T-helper 2 cell treated with Interferon-gamma antibody and Interleukin-4, amounts not matched to agents 5 μg/mL and 100 μg/mL, for 36 hours (primary cell): ENCODE measurements at regions not wholly inside any gene's neighbourhood (a gene's known extent, or its start where the extent isn't known, plus 50 kb on each side); places are given as distances from the start of the nearest gene placed in this dataset.
"Not testable (repeated sequence)": the region's sequence is repeated elsewhere in the genome, so short reads cannot be mapped to it uniquely, and the experiment has no call there.

Experiments used
- DNase-seq: peaks from one replicate; pipeline ENCODE4 v3.0.0; 2021; ENCODE audit warnings: low spot score
- H3K27ac Mint-ChIP-seq: one replicate; pipeline ENCODE4 v1.8.0; 2021; ENCODE audit warnings: mild to moderate bottlenecking, mixed read lengths
- H3K27me3 Mint-ChIP-seq: one replicate; pipeline ENCODE4 v1.8.0; 2021; ENCODE audit warnings: low read depth, mixed read lengths
- H3K36me3 Mint-ChIP-seq: one replicate; pipeline ENCODE4 v1.8.0; 2021; ENCODE audit warnings: low read depth, mixed read lengths
- H3K4me1 Mint-ChIP-seq: one replicate; pipeline ENCODE4 v1.8.0; 2021; ENCODE audit warnings: low read depth, mixed read lengths
- H3K4me3 Mint-ChIP-seq: one replicate; pipeline ENCODE4 v1.8.0; 2022; ENCODE audit warnings: mild to moderate bottlenecking, moderate library complexity, mixed read lengths
- H3K9me3 Mint-ChIP-seq: one replicate; pipeline ENCODE4 v1.8.0; 2021; ENCODE audit warnings: mixed read lengths

DNA sequence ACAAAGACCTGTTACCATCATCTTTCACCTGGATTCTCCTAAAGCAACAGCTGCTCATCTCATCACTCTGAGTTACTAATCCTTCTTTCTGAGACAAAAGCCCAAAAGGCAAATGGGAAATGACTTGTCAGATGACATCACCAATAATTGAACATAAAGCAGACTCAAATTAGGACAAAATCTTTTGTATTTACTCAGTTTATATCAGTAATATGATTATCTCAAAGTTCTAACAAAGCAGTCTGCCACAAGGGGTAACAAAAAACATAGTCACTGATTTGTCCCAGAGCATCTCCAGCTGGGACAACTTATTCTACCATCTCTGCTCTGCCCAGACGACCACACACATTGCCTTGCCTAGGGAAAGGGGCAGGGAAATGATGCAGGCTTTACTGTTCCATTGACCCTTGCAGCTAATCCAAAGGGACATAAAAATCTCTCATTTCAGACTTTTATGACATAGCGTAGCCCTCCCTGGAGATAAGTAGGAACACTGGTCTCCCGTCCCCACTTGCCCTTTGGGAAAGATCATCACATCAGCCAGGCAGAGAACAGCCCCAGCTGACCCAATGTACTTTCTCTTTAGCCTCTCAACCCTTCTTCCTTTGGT is 249.5 kb upstream of the PTGER4 start:
- Mint-ChIP-seq H3K9me3 (peaks cover 16% of the 10 kb centered on the region), H3K4me3 (peak overlapping the region; percentile 79), H3K27me3 (no peaks in the 10 kb centered on the region), H3K4me1 (peaks cover 59% of the 10 kb centered on the region), H3K27ac (peak overlapping the region; percentile 90), H3K36me3 (peaks cover 14% of the 10 kb centered on the region)
- DNase-seq, result no peak

DNA sequence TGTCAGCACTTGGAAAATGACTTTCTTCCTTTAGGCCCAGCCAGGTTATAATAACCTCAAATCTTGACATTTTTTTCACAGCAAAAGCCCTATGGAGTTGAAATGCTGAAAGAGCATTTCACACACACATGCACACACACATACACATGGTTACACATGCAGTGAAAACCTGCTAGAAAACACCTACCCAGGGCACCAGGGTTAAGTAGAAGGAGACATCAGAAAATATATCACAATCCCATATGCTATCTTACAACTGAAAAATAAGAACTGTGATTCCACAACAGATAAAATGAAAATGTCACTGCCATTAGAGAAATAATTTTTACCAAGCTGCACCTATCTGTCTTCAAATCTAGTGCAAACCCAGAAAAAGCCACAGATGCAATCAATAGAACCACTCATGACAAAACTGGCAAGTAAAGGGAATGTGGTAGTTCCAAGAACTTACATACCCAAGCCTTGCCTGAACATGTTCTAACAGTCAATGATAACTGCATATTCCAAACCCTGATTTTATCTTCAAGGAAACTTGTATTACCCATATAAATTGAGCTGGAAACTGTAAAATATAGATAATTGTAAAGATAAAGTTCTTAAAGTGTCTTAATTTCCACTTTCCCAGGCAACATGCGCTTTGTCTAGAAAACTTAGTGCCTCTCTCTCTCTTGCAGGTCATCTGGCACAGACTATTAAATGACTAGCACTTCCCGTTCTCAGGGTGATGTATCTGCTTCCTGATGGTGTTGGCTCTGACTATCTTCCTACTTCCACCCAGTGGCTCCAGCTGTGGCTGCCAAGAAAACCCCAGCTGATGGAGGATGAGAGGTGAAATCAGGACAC is 250.2 kb upstream of the PTGER4 start:
- Mint-ChIP-seq H3K27ac (peak overlapping the region; percentile 90), H3K36me3 (peaks cover 20% of the 10 kb centered on the region), H3K4me1 (peaks cover 52% of the 10 kb centered on the region), H3K4me3 (peak overlapping the region; percentile 79), H3K27me3 (no peaks in the 10 kb centered on the region), H3K9me3 (peaks cover 23% of the 10 kb centered on the region)
- peak; percentile 47 for DNase-seq

DNA sequence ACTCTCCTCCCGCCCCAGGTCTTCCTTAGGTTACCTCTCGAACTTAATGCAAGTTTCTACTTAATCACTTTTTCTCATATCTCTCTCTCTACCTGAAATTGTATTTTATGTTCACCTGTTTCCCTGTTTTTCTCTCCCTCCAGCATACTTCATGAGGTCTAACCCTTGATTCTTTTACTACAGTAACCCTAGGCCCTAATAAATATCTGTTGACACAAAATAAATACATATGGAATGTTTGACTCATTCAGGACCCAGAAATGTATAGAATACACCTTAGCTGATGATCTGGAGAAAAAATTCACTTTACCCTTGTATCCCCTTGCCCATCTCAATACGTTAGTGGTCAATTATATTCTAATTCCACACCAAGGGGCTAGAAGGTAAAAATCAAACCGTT is 250.9 kb upstream of the PTGER4 start:
- Mint-ChIP-seq H3K4me1 (peaks cover 48% of the 10 kb centered on the region), H3K4me3 (peak overlapping the region; percentile 79), H3K9me3 (peaks cover 27% of the 10 kb centered on the region), H3K27me3 (no peaks in the 10 kb centered on the region), H3K36me3 (peaks cover 23% of the 10 kb centered on the region), H3K27ac (peak overlapping the region; percentile 90)
- DNase-seq, result no peak

DNA sequence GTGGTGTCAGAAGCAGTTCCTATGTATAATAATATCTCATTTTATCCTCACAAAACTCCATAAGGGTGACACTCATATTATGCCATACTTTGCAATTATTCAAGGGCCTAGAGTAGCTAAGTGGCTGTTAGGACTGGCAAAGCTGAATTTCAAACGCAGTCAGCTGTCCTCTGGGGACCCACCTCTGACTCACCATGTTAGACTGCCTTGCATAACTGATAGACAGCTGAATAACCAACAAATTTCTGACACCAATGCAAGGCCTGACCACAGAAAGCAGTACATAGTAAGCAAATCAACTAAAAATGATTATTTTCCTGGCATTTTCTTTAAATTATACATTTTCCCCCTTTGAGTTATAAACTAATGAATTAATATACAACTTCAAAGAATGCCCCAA is 251.6 kb upstream of the PTGER4 start:
- no peak for DNase-seq
- Mint-ChIP-seq H3K27ac (peak overlapping the region; percentile 90), H3K4me3 (no peak overlapping the region), H3K4me1 (peaks cover 45% of the 10 kb centered on the region), H3K36me3 (peaks cover 26% of the 10 kb centered on the region), H3K27me3 (no peaks in the 10 kb centered on the region), H3K9me3 (peaks cover 33% of the 10 kb centered on the region)

DNA sequence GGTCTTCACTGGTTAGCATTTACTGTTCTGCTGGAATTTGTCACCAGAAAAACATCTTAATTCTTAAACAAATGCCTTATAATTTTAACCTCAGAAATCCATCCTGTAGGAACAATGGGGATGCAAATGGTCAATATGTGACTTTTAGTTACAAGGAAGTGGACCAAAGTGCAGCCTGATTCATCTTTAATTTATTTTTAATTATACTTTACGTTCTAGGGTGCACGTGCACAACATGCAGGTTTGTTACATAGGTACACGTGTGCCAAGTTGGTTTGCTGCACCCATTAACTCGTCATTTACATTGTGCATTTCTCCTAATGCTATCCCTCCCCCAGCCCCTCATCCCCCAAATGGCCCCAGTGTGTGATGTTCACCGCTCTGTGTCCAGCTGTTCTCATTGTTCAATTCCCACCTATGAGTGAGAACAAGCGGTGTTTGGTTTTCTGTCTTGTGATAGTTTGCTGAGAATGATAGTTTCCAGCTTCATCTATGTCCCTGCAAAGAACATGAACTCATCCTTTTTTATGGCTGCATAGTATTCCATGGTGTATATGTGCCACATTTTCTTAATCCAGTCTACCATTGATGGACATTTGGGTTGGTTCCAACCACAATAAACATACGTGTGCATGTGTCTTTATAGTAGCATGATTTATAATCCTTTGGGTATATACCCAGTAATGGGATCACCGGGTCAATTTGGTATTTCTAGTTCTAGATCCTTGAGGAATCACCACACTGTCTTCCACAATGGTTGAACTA is 262.5 kb upstream of the PTGER4 start:
- H3K27me3 Mint-ChIP-seq, DNase-seq, H3K4me3 Mint-ChIP-seq, H3K4me1 Mint-ChIP-seq, H3K27ac Mint-ChIP-seq: not testable (repeated sequence)
- H3K9me3 Mint-ChIP-seq, result peaks cover 41% of the 10 kb centered on the region
- peaks cover 31% of the 10 kb centered on the region for H3K36me3 Mint-ChIP-seq

DNA sequence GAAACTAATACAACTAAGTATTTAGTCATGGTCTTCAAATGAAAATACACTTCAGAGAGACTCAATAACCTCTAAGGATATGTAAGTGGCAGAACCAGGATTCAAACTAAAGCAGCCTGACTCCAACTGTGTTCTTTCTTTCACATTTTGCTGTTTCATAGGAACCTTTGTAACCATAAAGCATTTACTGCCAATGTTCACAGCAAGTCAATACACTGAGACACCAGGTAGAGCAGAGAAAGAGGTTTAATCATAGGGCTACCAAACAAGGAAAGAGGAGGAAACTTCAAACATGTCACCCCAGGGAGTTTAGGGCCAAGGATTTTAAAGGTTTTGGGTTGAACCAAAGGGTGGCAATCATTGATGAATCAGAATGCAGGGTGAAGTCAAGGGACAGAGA is 263.1 kb upstream of the PTGER4 start:
- Mint-ChIP-seq H3K27ac (no peak overlapping the region), H3K4me3 (no peak overlapping the region), H3K4me1 (peaks cover 7% of the 10 kb centered on the region), H3K9me3 (peaks cover 37% of the 10 kb centered on the region), H3K36me3 (peaks cover 31% of the 10 kb centered on the region), H3K27me3 (no peaks in the 10 kb centered on the region)
- DNase-seq, result no peak

DNA sequence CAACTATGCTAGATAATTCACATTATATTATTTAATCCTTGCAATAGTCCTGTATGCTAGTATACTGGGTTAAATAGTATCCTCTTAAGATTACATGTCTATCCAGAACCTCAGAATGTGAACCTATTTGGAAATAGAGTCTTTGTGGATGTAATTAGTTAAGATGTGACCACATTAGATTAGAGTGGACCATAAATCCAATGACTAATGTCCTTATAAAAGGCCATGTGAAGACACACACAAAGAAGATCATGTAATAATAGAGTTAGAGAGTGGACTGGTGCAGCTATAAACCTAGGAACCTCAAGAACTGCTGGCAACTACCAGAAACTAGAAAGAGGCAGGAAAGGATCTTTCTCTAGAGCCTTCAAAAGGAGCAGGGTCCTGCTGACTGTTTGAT is 263.6 kb upstream of the PTGER4 start:
- H3K36me3 Mint-ChIP-seq, result peaks cover 32% of the 10 kb centered on the region
- peaks cover 12% of the 10 kb centered on the region for H3K4me1 Mint-ChIP-seq
- no peak overlapping the region for H3K27ac Mint-ChIP-seq
- H3K27me3 Mint-ChIP-seq, result no peaks in the 10 kb centered on the region
- H3K4me3 Mint-ChIP-seq, result no peak overlapping the region
- peaks cover 37% of the 10 kb centered on the region for H3K9me3 Mint-ChIP-seq
- DNase-seq, result no peak

DNA sequence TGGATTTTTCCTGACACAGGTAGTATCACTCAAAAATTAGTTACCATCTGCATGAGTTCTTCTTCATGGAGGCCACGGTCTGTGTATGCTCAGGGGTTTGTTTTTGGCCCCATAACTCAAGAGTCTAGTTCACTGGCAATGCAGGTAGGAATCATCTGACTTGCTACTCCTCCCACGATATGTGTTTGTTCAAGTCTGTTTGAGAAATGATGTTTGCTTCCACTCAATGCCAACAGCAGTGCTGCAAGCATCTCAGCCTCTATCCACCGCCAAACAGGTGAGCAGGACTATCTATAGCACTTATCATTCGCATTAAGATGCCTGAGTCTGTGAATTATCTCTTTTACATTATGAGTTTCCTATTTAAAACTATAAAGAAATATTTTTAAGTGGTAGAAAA is 264.8 kb upstream of the PTGER4 start:
- Mint-ChIP-seq H3K4me1 (peaks cover 23% of the 10 kb centered on the region), H3K27ac (no peak overlapping the region), H3K27me3 (no peaks in the 10 kb centered on the region), H3K4me3 (no peak overlapping the region), H3K9me3 (peaks cover 26% of the 10 kb centered on the region), H3K36me3 (peaks cover 25% of the 10 kb centered on the region)
- DNase-seq, result no peak

DNA sequence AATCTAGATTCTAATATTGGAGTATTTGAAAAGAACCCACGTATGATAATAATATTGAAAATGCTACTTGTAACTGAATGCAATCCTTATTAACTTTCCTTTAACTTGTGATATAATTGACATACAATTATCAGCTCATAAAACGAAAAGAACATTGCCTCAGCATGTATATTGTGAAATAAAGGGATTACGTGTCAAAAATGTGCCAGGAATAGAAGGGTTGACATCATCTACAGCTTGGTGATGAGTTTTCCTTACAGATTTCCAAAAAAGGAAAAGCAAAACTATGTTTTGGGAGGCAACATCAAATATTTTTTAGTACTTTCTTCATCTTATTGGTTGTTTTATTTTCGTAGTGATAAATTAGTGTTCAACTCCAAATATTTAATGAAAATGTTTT is 266.0 kb upstream of the PTGER4 start:
- no peak for DNase-seq
- Mint-ChIP-seq H3K4me3 (no peak overlapping the region), H3K27ac (no peak overlapping the region), H3K4me1 (peaks cover 33% of the 10 kb centered on the region), H3K36me3 (peaks cover 17% of the 10 kb centered on the region), H3K27me3 (no peaks in the 10 kb centered on the region), H3K9me3 (peaks cover 17% of the 10 kb centered on the region)

DNA sequence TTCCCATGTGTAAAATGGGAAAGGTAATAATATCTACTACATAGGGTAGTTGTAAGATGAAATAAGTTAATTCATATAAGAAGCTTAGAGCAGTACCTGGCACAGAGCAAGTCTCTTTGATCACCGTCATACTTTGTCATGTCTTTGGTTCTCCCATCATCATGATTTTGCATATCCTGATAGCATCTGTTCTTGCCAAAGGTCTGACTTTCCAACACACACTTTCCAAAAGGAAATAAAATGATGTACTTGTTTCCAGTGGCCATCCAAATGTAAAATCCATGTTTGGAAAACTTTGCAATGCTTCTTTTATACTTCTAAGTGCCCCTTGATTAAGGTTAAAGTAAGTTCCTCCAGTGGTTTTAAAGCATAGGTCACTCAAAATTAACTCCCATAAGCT is 266.9 kb upstream of the PTGER4 start:
- Mint-ChIP-seq H3K9me3 (peaks cover 11% of the 10 kb centered on the region), H3K4me3 (no peak overlapping the region), H3K27me3 (no peaks in the 10 kb centered on the region), H3K27ac (no peak overlapping the region), H3K36me3 (peaks cover 14% of the 10 kb centered on the region), H3K4me1 (peaks cover 40% of the 10 kb centered on the region)
- no peak for DNase-seq

DNA sequence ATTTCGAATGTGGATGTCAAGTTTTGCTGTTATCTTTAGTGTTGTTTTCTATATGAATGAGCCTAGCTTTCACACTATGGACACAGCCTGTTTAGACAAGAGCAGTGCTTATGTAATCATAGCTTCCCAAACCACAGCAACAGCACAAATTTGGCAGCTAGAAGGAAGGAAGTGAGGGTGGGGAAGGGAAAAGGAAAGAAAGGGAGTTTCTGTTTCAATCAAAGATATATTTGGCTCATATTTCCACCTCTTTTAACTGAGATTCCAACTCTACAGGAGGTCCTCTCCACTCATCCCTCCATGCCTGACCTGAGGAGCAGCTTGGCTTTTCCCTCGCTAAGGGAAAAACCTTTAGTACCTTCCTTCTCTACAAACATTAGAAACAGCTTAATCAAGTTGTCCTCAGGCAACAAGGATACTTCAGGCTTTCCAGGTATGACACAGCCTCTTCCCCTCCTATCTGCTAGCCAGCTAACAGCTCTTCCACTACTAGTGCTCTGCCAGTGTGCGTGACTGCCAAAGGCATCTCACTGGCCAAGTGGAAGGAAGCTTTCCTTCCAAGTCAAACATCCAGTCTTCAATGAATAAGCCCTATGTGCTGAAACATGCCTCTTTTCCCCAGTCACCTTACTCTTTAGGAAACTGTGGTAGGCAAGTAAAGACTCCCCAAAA is 268.6 kb upstream of the PTGER4 start:
- peak overlapping the region; percentile 78 for H3K4me3 Mint-ChIP-seq
- no peak for DNase-seq
- peaks cover 49% of the 10 kb centered on the region for H3K4me1 Mint-ChIP-seq
- peaks cover 18% of the 10 kb centered on the region for H3K36me3 Mint-ChIP-seq
- H3K9me3 Mint-ChIP-seq, result peaks cover 7% of the 10 kb centered on the region
- H3K27me3 Mint-ChIP-seq, result no peaks in the 10 kb centered on the region
- peak overlapping the region; percentile 97 for H3K27ac Mint-ChIP-seq

DNA sequence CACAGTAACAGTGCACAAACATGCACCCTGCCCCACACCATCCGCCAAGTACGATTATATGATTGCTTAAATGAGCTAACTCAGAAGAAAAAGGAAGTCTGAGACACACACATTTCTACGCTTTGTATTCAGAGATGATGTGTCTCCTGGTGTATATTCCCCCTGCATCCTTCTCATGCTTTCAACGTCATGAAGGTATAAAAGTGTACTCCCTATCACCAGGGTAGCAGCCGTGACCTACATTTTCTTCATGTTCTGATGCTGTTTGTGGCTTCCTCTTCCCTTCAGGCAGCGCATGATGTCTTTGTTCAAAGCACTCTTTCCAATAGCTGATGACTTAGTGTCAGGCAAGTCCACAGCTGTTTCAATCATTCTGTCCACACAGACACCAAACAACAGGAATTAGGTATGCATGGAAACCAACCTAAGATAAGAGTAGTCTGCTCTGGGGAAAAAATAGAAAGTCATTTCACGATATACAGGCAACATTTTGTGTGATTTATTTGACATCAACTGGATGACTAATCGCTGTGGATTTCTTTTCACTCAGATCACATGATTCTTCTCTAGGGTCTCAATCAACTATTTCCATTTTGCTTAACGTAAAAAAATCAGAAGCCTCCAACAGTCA is 269.4 kb upstream of the PTGER4 start:
- Mint-ChIP-seq H3K27ac (peak overlapping the region; percentile 97), H3K4me3 (peak overlapping the region; percentile 78), H3K27me3 (no peaks in the 10 kb centered on the region), H3K4me1 (peaks cover 57% of the 10 kb centered on the region), H3K9me3 (peaks cover 7% of the 10 kb centered on the region), H3K36me3 (peaks cover 18% of the 10 kb centered on the region)
- peak; percentile 83 for DNase-seq

DNA sequence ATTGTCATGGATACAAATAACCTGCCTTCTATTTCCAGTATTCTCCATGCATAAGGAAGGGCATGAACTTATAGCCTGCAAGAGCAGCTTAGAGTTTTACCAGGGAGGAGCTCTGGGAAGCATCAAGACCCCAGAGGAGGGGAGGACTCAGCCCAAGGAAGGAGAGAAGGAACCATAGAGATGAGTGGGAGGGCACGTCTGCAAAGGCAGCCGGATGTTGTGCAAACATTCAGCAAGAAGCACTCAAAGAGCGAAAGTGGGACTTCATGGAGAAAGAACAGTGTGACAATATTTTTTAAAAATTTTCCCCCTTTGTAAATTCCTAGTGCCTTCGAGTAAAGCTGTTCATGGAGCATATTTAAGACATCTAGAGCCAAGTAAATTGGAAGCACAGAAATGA is 270.1 kb upstream of the PTGER4 start:
- H3K4me3 Mint-ChIP-seq, result peak overlapping the region; percentile 78
- DNase-seq, result peak; percentile 47
- H3K27ac Mint-ChIP-seq, result peak overlapping the region; percentile 97
- H3K36me3 Mint-ChIP-seq, result peaks cover 18% of the 10 kb centered on the region
- no peaks in the 10 kb centered on the region for H3K27me3 Mint-ChIP-seq
- peaks cover 63% of the 10 kb centered on the region for H3K4me1 Mint-ChIP-seq
- H3K9me3 Mint-ChIP-seq, result peaks cover 7% of the 10 kb centered on the region
